CD14-positive monocyte (primary cell): ENCODE measurements at regions not wholly inside any gene's neighbourhood (a gene's known extent, or its start where the extent isn't known, plus 50 kb on each side); places are given as distances from the start of the nearest gene placed in this dataset.

Experiments
- DNase-seq, 3 donors: peaks; one replicate each; pipeline ENCODE4 v3.0.0-alpha.2; 2011 to 2022
- H2AFZ ChIP-seq: 2 replicates; pipeline ENCODE4 v1.6.0; 2012; ENCODE audit warnings: mild to moderate bottlenecking, low read depth, low read length, inconsistent platforms; ENCODE audit not compliant: insufficient read depth, poor library complexity, severe bottlenecking
- H3K27ac ChIP-seq, 2 donors: 1 replicate in 1 of 2; 2 replicates in 1 of 2; pipeline ENCODE4 v1.5.1; 2012 to 2013; ENCODE audit warnings: low read length in 2 of 2, control low read depth in 1 of 2, inconsistent platforms in 1 of 2, low read depth in 1 of 2, mild to moderate bottlenecking in 1 of 2
- H3K27me3 ChIP-seq, 2 donors: one replicate each; pipeline versions ENCODE4 v1.6.0 to v1.6.1; 2011 to 2013; ENCODE audit warnings: low read length in 2 of 2; ENCODE audit not compliant: control insufficient read depth in 2 of 2, insufficient read depth in 2 of 2
- H3K36me3 ChIP-seq, 2 donors: replicated peaks in 1 of 2; 1 replicate in 1 of 2; 2 replicates in 1 of 2; pipeline versions ENCODE4 v1.5.1 to v1.6.1; 2012 to 2013; ENCODE audit warnings: low read length in 2 of 2, control low read depth in 1 of 2, inconsistent platforms in 1 of 2, mild to moderate bottlenecking in 1 of 2; ENCODE audit not compliant: insufficient read depth in 2 of 2, control insufficient read depth in 1 of 2
- H3K4me1 ChIP-seq, 2 donors: 1 replicate in 1 of 2; 2 replicates in 1 of 2; pipeline versions ENCODE4 v1.5.1 to v1.6.1; 2012 to 2013; ENCODE audit warnings: low read length in 2 of 2, control low read depth in 1 of 2, inconsistent platforms in 1 of 2, mild to moderate bottlenecking in 1 of 2, moderate library complexity in 1 of 2; ENCODE audit not compliant: insufficient read depth in 2 of 2, control insufficient read depth in 1 of 2
- H3K4me2 ChIP-seq: replicated peaks from 2 replicates; pipeline ENCODE3; 2012; ENCODE audit warnings: low read length, moderate library complexity, mild to moderate bottlenecking; ENCODE audit not compliant: poor library complexity, severe bottlenecking; ENCODE audit errors: extremely low read depth
- H3K4me3 ChIP-seq, 3 experiments: fragments of 200-600 bp in 1 of 3; sonication (generic) in 1 of 3; replicated peaks in 1 of 3; 1 replicate in 2 of 3; 2 replicates in 1 of 3; pipeline ENCODE4 v1.5.1; 2011 to 2013; ENCODE audit warnings: low read length in 3 of 3, mild to moderate bottlenecking in 3 of 3, control low read depth in 2 of 3, low read depth in 2 of 3, inconsistent platforms in 1 of 3, moderate library complexity in 1 of 3
- H3K79me2 ChIP-seq: 2 replicates; pipeline ENCODE4 v1.6.0; 2012; ENCODE audit warnings: mild to moderate bottlenecking, control low read depth, inconsistent platforms, low read length, moderate library complexity; ENCODE audit not compliant: insufficient read depth
- H3K9ac ChIP-seq: 2 replicates; pipeline ENCODE4 v1.6.0; 2017; ENCODE audit warnings: low read length, mild to moderate bottlenecking; ENCODE audit not compliant: insufficient read depth, poor library complexity, severe bottlenecking
- H3K9me3 ChIP-seq, 2 donors: replicated peaks in 1 of 2; 1 replicate in 1 of 2; 2 replicates in 1 of 2; pipeline versions ENCODE4 v1.5.1 to v1.6.1; 2012 to 2013; ENCODE audit warnings: low read length in 2 of 2, control low read depth in 1 of 2; ENCODE audit not compliant: control insufficient read depth in 1 of 2, insufficient read depth in 1 of 2
- H4K20me1 ChIP-seq: 2 replicates; pipeline ENCODE4 v1.6.0; 2012; ENCODE audit warnings: mild to moderate bottlenecking, low read length, control low read depth, moderate library complexity; ENCODE audit not compliant: insufficient read depth
- H3K27ac Mint-ChIP-seq, 7 donors: one replicate each; pipeline ENCODE4 v1.8.0; 2020; ENCODE audit warnings: mild to moderate bottlenecking in 7 of 7, mixed read lengths in 7 of 7, moderate library complexity in 6 of 7, inconsistent platforms in 2 of 7
- H3K27me3 Mint-ChIP-seq, 3 donors: one replicate each; pipeline ENCODE4 v1.8.0; 2021 to 2022; ENCODE audit warnings: low read depth in 3 of 3, mild to moderate bottlenecking in 3 of 3, mixed read lengths in 3 of 3, moderate library complexity in 3 of 3, inconsistent platforms in 1 of 3
- H3K36me3 Mint-ChIP-seq, 2 donors: one replicate each; pipeline ENCODE4 v1.8.0; 2020; ENCODE audit warnings: mixed read lengths in 2 of 2, inconsistent platforms in 1 of 2, mild to moderate bottlenecking in 1 of 2
- H3K4me1 Mint-ChIP-seq: one replicate; pipeline ENCODE4 v1.8.0; 2020; ENCODE audit warnings: mild to moderate bottlenecking, mixed read lengths
- H3K4me3 Mint-ChIP-seq, 2 donors: one replicate each; pipeline ENCODE4 v1.8.0; 2020; ENCODE audit warnings: mild to moderate bottlenecking in 2 of 2, mixed read lengths in 2 of 2, moderate library complexity in 1 of 2
- H3K9me3 Mint-ChIP-seq, 7 donors: one replicate each; pipeline ENCODE4 v1.8.0; 2020 to 2022; ENCODE audit warnings: mixed read lengths in 7 of 7, mild to moderate bottlenecking in 6 of 7, moderate library complexity in 6 of 7, inconsistent platforms in 2 of 7
- CTCF ChIP-seq: fragments of 200-600 bp; IDR thresholded peaks from one replicate; pipeline ENCODE4 v1.8.0; 2022; ENCODE audit warnings: antibody characterized with exemption, mild to moderate bottlenecking
- WGBS: methylation state at CpG from one replicate; pipeline ENCODE4 v1.1.5; 2013; ENCODE audit warnings: missing lambda C conversion rate; ENCODE audit not compliant: insufficient coverage; 5-methylcytosine and 5-hydroxymethylcytosine counted together
- intact Hi-C, 2 donors: fragments of 100-400 bp; cut with micrococcal nuclease; formaldehyde crosslinking; loops; one replicate each; pipeline versions ENCODE4 v1.15.0 to v1.15.1; 2023

- H2AFZ ChIP-seq = no peak overlapping the region
- Mint-ChIP-seq H3K27ac (no peak overlapping the region), H3K9me3 (peaks cover 0 to 16% (median 2%) of the 10 kb centered on the region in 7 donors), H3K27me3 (no peaks in the 10 kb centered on the region), H3K4me1 (no peaks in the 10 kb centered on the region), H3K4me3 (no peak overlapping the region), H3K36me3 (no peaks in the 10 kb centered on the region)
- no peak overlapping the region for H3K9ac ChIP-seq
- no peak for DNase-seq
- no peak for TF ChIP-seq CTCF
- intact Hi-C loops = no loop called here
- H3K4me1 ChIP-seq = no peaks in the 10 kb centered on the region
- no peak overlapping the region for H3K4me2 ChIP-seq
- 71% methylated on average over 3 of the region's 3 CpGs for WGBS
- H3K27me3 ChIP-seq = no peaks in the 10 kb centered on the region
- no peaks in the 10 kb centered on the region for H3K79me2 ChIP-seq
- H3K36me3 ChIP-seq = no peaks in the 10 kb centered on the region
- H3K27ac ChIP-seq = no peak overlapping the region
- H4K20me1 ChIP-seq = no peaks in the 10 kb centered on the region
- no peak overlapping the region for H3K4me3 ChIP-seq
- H3K9me3 ChIP-seq = peaks cover 0 to 3% of the 10 kb centered on the region in 2 donors
These were observed 178.7 kb downstream of the CHD9NB start for GRCh38 chr16:52874042-52874441.

GRCh38 chr16:52872731-52873130 lies 180.0 kb downstream of the CHD9NB start:
- Histone ChIP-seq H3K4me2 (no peak overlapping the region), H3K4me1 (no peaks in the 10 kb centered on the region), H3K9ac (no peak overlapping the region), H3K79me2 (no peaks in the 10 kb centered on the region), H2AFZ (no peak overlapping the region), H3K27me3 (no peaks in the 10 kb centered on the region), H3K27ac (no peak overlapping the region), H3K36me3 (no peaks in the 10 kb centered on the region), H3K9me3 (peaks cover 0 to 3% of the 10 kb centered on the region in 2 donors), H4K20me1 (no peaks in the 10 kb centered on the region), H3K4me3 (no peak overlapping the region)
- Mint-ChIP-seq H3K9me3 (peaks cover 0 to 20% (median 2%) of the 10 kb centered on the region in 7 donors), H3K27ac (no peak overlapping the region), H3K4me3 (no peak overlapping the region), H3K27me3 (no peaks in the 10 kb centered on the region), H3K4me1 (no peaks in the 10 kb centered on the region), H3K36me3 (no peaks in the 10 kb centered on the region)
- WGBS = no CpG with 5 or more reads among the region's 7 CpGs
- TF ChIP-seq CTCF = no peak
- intact Hi-C loops = no loop called here
- no peak for DNase-seq
